Effector CD4-positive, alpha-beta T cell (primary cell): ENCODE measurements at regions not wholly inside any gene's neighbourhood (a gene's known extent, or its start where the extent isn't known, plus 50 kb on each side); places are given as distances from the start of the nearest gene placed in this dataset.
"Not testable (repeated sequence)": the region's sequence is repeated elsewhere in the genome, so short reads cannot be mapped to it uniquely, and the experiment has no call there.

ENCODE experiments used
- DNase-seq: peaks from one replicate; pipeline ENCODE4 v3.0.0-alpha.2; 2020

GRCh38 chr1:43039228-43040055 lies 80.8 kb upstream of the SLC2A1 start:
- no peak for DNase-seq

GRCh38 chr1:43038232-43038935 lies 79.7 kb upstream of the SLC2A1 start:
- no peak for DNase-seq

GRCh38 chr1:43037466-43037865 lies 78.8 kb upstream of the SLC2A1 start:
- no peak for DNase-seq

- DNase-seq, result no peak
These were observed 78.3 kb upstream of the SLC2A1 start for GRCh38 chr1:43036932-43037331.

GRCh38 chr1:43035821-43036741 lies 77.4 kb upstream of the SLC2A1 start:
- DNase-seq, result no peak

- no peak for DNase-seq
These were observed 76.1 kb upstream of the SLC2A1 start for GRCh38 chr1:43034778-43035177.

GRCh38 chr1:43034195-43034658 lies 75.6 kb upstream of the SLC2A1 start:
- no peak for DNase-seq

GRCh38 chr1:43031316-43032203 lies 72.9 kb upstream of the SLC2A1 start:
- DNase-seq, result no peak

GRCh38 chr1:43024905-43025304 lies 66.2 kb upstream of the SLC2A1 start:
- no peak for DNase-seq

- no peak for DNase-seq
These were observed 63.1 kb upstream of the SLC2A1 start for GRCh38 chr1:43021547-43022474.

- DNase-seq, result no peak
These were observed 60.6 kb upstream of the SLC2A1 start for GRCh38 chr1:43019226-43019625.

GRCh38 chr1:43018121-43018520 lies 59.5 kb upstream of the SLC2A1 start:
- no peak for DNase-seq

- no peak for DNase-seq
These were observed 56.6 kb upstream of the SLC2A1 start for GRCh38 chr1:43015269-43015668.

GRCh38 chr1:43014579-43014978 lies 55.9 kb upstream of the SLC2A1 start:
- not testable (repeated sequence) for DNase-seq

GRCh38 chr1:43011020-43011419 lies 52.4 kb upstream of the SLC2A1 start:
- no peak for DNase-seq

GRCh38 chr1:43009274-43009673 lies 50.6 kb upstream of the SLC2A1 start:
- no peak for DNase-seq

- DNase-seq, result no peak
These were observed 49.7 kb upstream of the SLC2A1 start for GRCh38 chr1:43008115-43009060.
